ENCODE measurements at regions not wholly inside any gene's neighbourhood (a gene's known extent, or its start where the extent isn't known, plus 50 kb on each side); places are given as distances from the start of the nearest gene placed in this dataset.

DNA sequence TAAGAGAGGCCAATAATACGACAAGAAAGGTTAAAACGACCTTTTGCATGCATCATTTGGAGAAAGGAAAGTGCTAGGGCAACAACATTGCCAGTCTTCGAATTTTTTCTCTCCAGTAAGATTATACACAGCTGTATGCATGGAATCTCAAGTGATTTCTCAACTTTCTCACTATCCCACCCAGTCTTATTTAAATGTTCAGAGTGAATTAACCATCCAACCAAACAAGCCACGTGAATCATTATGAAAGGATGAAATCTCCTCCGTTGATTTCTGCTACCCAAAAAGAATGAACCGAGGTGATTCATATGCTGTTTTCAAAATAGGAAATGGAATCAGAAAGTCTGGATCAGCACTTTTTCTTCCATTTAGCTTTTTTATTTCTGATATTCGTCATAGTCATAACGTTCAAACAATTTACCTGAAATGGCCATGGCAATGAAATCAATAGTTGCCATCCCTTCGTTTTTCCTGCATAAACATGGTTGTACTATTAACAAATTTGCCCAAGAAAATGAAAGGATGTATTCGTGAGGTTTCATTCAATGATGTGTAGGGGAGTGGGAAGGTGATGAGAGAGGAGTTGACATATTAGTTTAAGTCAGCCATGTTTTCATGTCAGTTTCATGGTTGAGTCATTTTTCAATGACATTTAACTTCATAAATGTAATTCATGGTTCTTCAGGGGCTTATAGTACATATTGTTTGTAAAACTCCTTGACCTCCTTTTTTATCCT lies 170.9 kb upstream of the WWC1 start:
- TF ChIP-seq POLR2AphosphoS5 (IDR thresholded peaks at IDR 0.05): no peak
- no peak for TF ChIP-seq EP300 (IDR thresholded peaks at IDR 0.05; ENCODE audit: low read depth)
- TF ChIP-seq, protein P1, sequence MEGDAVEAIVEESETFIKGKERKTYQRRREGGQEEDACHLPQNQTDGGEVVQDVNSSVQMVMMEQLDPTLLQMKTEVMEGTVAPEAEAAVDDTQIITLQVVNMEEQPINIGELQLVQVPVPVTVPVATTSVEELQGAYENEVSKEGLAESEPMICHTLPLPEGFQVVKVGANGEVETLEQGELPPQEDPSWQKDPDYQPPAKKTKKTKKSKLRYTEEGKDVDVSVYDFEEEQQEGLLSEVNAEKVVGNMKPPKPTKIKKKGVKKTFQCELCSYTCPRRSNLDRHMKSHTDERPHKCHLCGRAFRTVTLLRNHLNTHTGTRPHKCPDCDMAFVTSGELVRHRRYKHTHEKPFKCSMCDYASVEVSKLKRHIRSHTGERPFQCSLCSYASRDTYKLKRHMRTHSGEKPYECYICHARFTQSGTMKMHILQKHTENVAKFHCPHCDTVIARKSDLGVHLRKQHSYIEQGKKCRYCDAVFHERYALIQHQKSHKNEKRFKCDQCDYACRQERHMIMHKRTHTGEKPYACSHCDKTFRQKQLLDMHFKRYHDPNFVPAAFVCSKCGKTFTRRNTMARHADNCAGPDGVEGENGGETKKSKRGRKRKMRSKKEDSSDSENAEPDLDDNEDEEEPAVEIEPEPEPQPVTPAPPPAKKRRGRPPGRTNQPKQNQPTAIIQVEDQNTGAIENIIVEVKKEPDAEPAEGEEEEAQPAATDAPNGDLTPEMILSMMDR (IDR thresholded peaks at IDR 0.05): no peak
- TF ChIP-seq POLR2A (IDR thresholded peaks at IDR 0.05): no peak
- in situ Hi-C loops (cut with MboI; ENCODE audit: low pct_ligation_motif_present in 1 of 4, low pct_unique_long_range_greater_than_20kb in 1 of 4, low sequenced_read_pairs in 3 of 4) (loop anchor here in 1 of 4 donors (10.0 kb wide), 1 partner anchor 94 kb away; no protein-coding TSS in a partner anchor), intact Hi-C loops (cut with DNase I; ENCODE audit: low total_unique reads) (no loop called here)
- Histone ChIP-seq H3K4me3 (no peak overlapping the region), H3K27ac (no peak overlapping the region), H3K27me3 (no peaks in the 10 kb centered on the region), H3K4me1 (no peaks in the 10 kb centered on the region), H3K36me3 (no peaks in the 10 kb centered on the region), H3K9me3 (no peaks in the 10 kb centered on the region)
- DNase-seq: no peak
- WGBS, 2 donors (ENCODE audit: low coverage in 1 of 2): 70 to 75% methylated on average over 10 of the region's 10 CpGs

DNA sequence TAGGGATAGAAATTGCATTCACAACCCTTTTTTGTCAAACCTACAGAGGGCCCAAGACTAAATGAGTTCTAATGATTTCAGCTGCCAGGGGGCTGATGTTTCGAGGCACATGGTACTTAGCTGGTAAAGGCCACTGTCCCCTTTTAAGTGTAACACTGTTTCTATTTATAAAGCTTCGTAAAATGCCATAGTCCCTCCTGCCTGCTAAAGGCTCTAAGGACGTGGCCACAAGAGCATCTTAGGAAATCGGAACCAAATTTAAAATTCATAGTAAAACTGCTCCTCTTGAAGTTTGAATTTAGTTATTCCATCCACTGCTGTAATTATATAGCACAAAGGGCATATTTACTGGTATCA lies 170.3 kb upstream of the WWC1 start:
- 78 to 100% methylated on average over 4 of the region's 4 CpGs for WGBS, 2 donors (ENCODE audit: low coverage in 1 of 2)
- no peak for TF ChIP-seq POLR2A (IDR thresholded peaks at IDR 0.05)
- Histone ChIP-seq H3K36me3 (no peaks in the 10 kb centered on the region), H3K27ac (no peak overlapping the region), H3K9me3 (no peaks in the 10 kb centered on the region), H3K27me3 (no peaks in the 10 kb centered on the region), H3K4me3 (no peak overlapping the region), H3K4me1 (no peaks in the 10 kb centered on the region)
- intact Hi-C loops (cut with DNase I; ENCODE audit: low total_unique reads) (no loop called here), in situ Hi-C loops (cut with MboI; ENCODE audit: low pct_ligation_motif_present in 1 of 4, low pct_unique_long_range_greater_than_20kb in 1 of 4, low sequenced_read_pairs in 3 of 4) (loop anchor here in 1 of 4 donors (10.0 kb wide), 1 partner anchor 94 kb away; no protein-coding TSS in a partner anchor)
- no peak for DNase-seq

DNA sequence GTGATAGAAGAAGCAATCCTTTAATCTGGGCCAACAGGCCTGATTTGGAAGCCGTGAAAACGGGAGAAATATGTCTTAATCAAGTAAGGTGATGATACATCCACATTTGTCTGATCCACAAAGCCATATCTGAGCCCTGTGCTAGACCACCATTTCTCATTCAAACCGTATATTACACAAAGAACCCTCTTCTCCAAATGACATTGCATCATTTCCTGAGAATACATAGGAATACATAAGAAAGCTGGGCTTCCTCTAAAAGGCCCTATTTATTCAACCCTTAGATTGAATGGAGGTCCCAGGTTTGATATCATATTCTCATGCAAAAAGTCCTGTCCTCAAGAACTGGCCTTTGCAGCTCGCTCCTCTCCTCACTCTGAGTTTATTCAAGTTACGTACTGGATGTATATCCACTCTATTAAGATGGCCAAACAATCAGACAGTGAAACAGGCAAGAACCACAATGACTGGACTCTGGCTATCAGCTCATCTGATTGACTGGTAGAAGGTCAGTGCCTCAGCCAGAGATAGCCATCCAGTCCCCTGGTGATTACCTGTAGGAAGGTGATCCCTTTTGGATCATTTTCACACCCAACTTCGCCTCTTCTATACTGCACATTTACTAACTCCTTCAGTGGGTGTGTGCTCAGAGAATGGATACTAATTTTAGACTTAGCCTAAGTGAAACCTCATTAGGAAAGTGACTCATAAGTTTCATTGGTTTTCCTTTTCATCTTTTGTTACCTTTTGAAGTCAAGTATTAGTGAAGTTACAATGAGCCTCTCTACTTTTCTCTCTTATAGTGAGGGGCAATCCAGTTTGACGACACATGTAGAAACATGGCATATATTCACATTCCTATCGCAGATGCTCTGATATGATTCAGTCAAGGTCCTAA lies 167.6 kb upstream of the WWC1 start:
- Histone ChIP-seq H3K4me1 (no peaks in the 10 kb centered on the region), H3K27me3 (no peaks in the 10 kb centered on the region), H3K36me3 (no peaks in the 10 kb centered on the region), H3K9me3 (no peaks in the 10 kb centered on the region), H3K4me3 (no peak overlapping the region), H3K27ac (no peak overlapping the region)
- intact Hi-C loops (cut with DNase I; ENCODE audit: low total_unique reads) (no loop called here), in situ Hi-C loops (cut with MboI; ENCODE audit: low pct_ligation_motif_present in 1 of 4, low pct_unique_long_range_greater_than_20kb in 1 of 4, low sequenced_read_pairs in 3 of 4) (loop anchor here in 1 of 4 donors (10.0 kb wide), 1 partner anchor 91 kb away; no protein-coding TSS in a partner anchor)
- no peak for DNase-seq
- WGBS, 2 donors (ENCODE audit: low coverage in 1 of 2): 79 to 84% methylated on average over 8 of the region's 8 CpGs
- TF ChIP-seq POLR2AphosphoS5 (IDR thresholded peaks at IDR 0.05): no peak
- TF ChIP-seq, protein P1 (IDR thresholded peaks at IDR 0.05): no peak
- no peak for TF ChIP-seq POLR2A (IDR thresholded peaks at IDR 0.05)
- TF ChIP-seq EP300 (IDR thresholded peaks at IDR 0.05; ENCODE audit: low read depth): no peak

DNA sequence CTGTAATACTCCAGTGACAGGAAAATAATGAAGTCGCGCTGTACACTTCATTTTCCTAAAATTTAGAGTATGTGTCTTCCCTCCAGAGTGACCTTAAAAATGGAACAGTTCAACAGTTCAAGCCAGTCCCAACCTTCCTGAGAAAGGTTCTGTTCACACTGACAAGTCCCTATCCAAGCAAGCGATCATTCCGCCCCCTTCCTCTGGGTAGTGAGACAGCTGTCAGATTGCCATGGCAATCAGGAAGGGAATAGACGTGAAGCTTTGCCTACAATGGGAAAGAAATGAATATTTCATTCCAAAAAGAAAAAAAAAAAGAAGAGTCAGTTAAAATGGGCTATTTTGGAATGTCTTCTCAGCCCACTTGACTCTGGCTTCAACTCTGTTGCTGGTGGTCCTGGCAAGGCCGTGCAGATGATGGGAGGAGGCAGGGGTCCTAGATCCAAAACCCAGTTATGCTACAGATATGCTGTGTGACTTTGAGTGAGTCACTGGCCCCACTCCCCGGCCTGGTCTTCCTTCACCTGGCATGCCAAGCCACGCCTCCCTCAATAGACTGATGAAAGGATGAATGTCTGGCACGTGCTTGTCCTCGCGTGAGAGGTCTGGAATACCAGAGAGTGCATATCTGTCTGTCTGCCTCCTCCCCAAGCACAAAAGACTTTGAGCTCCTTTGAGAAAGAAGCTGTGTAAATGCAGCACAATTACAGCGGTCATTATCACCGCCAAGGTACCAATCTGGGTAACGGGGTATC lies 165.8 kb upstream of the WWC1 start:
- in situ Hi-C loops (cut with MboI; ENCODE audit: low pct_ligation_motif_present in 1 of 4, low pct_unique_long_range_greater_than_20kb in 1 of 4, low sequenced_read_pairs in 3 of 4) (loop anchor here in 1 of 4 donors (10.0 kb wide), 1 partner anchor 89 kb away; no protein-coding TSS in a partner anchor), intact Hi-C loops (cut with DNase I; ENCODE audit: low total_unique reads) (no loop called here)
- Histone ChIP-seq H3K4me3 (no peak overlapping the region), H3K27me3 (no peaks in the 10 kb centered on the region), H3K4me1 (no peaks in the 10 kb centered on the region), H3K9me3 (no peaks in the 10 kb centered on the region), H3K27ac (no peak overlapping the region), H3K36me3 (no peaks in the 10 kb centered on the region)
- TF ChIP-seq EP300 (IDR thresholded peaks at IDR 0.05; ENCODE audit: low read depth) (no peak), POLR2AphosphoS5 (IDR thresholded peaks at IDR 0.05) (no peak), POLR2A (IDR thresholded peaks at IDR 0.05) (no peak)
- TF ChIP-seq, protein P1 (IDR thresholded peaks at IDR 0.05): no peak
- DNase-seq: no peak
- 81 to 86% methylated on average over 6 to 14 of the region's 14 CpGs for WGBS, 2 donors (ENCODE audit: low coverage in 1 of 2)

All from transverse colon (tissue), 4 donors.